GM19452 (cell line): ENCODE measurements at regions not wholly inside any gene's neighbourhood (a gene's known extent, or its start where the extent isn't known, plus 50 kb on each side); places are given as distances from the start of the nearest gene placed in this dataset.

Source experiments
- ATAC-seq: cut with Tn5 transposase; IDR thresholded peaks from one replicate; pipeline ENCODE4 v1.9.1; 2021; ENCODE audit not compliant: unreplicated experiment

DNA sequence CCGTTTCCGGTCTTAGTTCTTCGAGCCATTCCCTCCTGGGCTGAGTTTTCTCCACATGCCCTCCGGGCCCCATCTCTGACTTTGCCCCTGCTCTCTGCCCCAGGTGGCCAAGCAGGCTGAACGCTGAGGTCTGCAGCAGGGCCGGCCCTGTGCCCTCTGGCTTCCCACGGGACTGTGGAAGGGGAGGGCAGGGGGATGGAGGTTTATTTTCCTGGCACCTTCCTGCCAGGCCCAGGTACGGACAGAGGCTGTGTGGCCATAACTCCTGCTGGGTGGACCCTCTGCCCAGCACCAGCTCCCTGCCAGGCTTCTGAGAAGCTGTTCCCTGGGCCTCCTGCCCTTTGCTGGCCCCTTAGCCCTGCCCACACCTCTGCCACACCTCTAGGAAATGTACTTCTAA lies 164.0 kb downstream of the TFCP2L1 start:
- no peak for ATAC-seq

DNA sequence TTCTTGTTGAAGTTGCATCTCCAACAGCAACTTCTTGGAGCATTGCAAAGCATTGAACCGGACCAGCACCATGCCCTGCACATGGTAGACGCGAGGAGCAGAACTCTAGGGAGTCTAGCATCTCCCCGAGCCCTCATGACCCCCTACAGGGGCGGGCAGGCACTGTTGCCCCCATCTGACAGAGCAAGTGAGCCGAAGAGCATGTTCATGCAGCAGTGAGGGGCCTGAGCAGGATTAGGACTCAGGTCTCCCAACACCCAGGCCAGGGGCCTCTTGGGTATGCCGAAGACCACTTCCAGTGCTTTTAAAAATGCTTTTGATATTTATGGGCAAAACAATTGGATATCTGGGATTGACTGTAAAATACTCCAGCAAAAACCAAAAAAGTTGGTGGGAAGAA lies 163.3 kb downstream of the TFCP2L1 start:
- no peak for ATAC-seq

DNA sequence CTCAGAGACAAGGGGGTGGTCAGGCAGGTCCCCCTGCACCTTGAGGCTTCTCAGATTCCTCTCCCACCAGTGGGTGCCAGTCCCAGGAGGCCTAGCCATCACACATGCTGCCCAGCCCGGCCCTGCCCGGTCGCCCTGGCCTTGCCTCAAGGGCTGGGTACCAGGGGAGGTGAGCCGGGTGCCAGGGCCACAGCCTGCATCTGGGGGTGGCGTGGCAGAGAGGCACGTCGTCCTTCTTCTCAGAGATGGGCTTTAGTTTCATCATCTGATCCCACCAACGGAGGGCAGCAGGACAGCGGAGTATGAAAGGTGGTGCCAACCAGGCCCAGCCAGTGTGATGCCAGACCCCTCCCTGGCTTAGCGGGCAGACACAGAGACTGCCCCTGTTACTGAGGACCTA lies 161.7 kb downstream of the TFCP2L1 start:
- no peak for ATAC-seq

DNA sequence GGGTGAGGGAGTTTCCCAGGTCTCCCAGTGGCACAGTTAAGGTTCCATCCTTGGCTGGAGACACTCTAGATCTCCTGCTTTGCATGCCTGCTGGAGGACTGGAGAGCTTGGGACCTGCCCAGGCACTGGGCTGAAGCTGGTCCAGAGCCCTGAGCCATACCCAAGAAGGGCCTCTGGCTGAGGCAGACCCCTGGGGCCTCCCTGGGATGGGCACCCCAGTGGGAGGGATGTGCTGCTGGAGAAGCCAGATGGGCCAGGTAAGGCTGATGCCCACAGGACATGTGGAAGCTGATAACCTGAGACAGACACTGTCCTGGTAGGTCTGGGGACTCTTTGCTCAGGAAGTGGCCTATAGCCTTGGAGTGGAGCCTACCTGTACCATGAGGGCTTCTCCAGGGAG lies 160.7 kb downstream of the TFCP2L1 start:
- no peak for ATAC-seq

DNA sequence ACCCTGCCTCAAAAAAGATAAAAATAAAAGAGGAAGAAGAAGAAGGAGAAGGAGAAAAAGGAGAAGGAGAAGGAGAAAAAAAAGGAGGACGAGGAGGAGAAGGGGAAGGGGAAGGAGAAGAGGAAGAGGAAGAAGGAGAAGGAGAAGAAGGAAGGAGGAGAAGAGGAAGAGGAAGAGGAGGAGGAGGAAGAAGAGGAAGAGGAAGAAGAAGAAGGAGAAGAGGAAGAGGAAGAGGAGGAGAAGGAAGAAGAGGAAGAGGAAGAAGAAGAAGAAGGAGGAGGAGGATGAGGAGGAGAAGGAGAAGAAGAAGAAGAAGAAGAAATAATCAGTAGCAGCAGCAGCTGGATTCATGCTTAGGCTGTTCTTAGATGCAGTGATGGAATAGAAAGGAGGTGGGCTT lies 159.7 kb downstream of the TFCP2L1 start:
- no peak for ATAC-seq

DNA sequence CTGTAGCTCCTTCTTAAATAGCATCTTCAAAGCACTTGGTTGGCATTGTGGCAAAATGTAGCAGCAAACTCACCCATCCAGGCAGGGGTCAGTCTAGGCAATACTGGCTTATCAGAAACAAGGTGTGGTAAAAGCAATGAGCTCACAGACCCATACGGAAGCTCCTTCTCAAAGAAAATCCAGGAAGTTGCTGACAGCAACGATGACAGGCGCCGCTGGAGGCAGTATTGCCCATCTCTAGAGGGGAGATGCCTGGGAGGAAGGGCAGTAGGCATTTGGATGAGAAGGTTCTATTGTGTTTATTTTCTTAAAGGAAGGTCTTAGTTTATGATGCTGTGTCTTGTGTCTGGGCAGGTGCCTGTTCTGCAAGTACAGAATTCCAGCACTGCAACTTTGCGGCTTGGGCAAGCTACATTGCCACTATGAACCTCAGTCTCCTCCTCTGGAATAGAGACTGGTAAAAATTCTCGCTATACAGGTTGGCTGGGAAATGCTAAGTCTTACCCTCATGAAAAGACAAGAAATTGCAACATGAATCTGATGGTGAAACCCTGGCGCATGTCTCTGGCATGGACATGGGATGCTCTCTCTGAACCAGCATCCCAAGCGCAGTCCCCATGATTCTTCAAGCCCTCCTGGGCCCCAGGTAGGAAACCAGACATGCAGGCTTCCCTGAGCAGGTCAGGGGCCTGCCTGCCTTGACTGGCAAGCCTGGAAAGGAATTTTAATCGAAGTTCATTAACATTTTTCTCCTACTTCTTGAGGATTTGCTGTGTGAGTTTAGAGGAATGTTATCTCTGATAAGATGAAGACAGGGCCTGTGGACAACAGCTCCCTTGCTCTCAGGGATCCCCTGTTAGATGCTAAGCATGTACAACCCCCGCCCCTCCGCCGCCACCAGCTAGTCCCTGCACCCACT lies 156.0 kb downstream of the TFCP2L1 start:
- no peak for ATAC-seq

DNA sequence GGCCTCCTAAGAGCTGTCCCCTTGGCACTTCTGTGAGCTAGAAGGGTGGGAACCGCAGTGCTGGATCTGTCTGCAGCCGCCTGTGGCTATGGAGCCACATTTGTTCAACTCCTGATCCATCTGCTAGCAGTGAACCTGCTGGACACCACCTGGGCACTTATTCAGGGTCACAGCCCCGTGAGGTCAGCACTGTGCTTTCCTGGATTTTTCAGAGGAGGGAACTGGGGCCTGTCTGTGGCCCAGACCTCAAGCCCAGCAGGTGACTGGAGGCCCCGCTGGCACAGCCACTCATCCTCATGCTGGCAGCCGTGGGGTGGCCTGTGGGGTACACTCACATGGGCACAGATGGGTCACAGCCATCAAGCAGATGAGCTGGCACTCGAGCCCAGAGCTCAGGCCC lies 155.3 kb downstream of the TFCP2L1 start:
- ATAC-seq, result no peak

DNA sequence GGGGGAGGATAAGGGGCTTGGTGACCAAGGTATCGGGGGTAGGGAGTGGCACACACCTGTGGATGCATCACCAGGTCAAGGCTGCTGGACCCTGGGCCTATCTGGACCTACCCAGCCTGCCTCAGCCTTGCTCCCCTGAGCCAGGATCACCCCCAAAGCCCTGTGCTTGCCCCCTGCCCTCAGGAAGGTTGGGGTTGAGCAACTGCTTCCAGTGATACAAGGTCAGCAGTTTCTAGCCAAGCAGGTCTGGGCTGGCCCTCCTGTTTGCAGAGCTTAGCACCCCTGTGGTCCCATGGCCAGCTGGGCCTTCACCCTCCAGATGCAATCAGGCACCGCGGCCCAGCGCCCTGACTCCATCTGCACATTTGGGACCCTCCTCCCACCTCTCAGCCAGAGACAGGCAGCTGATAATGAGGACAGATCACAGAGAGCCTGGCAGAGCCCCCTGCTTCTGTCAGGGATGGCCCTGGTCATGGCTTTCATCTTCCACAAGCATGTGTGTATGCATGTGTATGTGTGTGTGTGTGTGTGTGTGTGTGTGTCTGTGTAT lies 154.6 kb downstream of the TFCP2L1 start:
- ATAC-seq, result no peak

DNA sequence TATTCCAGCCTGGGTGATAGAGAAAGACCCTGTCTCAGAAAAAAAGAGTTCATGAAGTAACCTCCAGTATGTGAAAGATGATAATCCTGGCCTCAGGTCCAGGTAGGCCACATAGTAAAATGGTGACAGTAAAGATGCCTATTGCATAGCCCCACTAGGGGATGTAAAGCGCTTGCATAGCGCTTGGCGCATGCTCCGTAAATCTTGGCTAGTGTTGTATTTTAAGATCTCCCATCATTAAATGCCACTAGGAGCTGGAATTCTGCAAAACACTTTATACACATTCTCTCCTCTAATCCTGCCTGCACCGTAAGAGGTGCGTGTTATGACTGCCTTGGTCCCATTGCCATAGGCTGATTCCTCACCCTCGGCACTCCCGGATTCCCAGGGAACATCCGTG lies 153.6 kb downstream of the TFCP2L1 start:
- ATAC-seq, result no peak

DNA sequence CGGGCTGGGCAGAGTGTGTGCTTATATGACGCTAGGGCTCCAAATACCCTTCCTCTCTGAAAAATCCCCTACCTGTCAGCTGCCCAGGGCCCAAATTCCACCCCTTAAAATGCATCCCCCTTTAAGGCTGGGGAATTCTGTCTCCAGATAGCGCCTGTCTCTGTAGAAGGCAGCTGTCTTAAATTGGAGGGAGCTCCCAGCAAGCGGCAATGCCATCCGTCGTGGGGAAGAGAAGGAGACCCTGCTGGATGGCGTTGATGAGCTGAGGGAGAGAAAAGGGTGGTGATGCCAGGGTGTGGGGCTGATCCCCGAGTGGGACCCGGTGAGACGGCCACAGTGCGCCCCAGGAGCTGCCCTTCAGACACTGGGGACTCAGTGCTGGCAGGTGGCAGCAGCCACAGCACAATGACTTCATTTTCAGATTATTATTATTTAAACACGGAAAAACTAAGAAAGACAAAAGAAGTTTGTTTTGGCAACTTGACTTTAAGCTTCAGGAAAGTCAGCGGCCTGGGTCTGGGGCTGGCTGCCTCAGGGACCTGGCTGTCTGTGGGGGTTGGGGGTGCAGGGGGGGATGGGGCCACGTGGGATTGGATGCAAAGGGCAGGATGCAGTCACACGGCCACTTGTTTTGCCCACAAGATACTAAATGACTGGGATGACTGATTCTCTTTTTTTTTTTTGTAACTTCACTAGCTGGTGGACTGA lies 152.8 kb downstream of the TFCP2L1 start:
- no peak for ATAC-seq

DNA sequence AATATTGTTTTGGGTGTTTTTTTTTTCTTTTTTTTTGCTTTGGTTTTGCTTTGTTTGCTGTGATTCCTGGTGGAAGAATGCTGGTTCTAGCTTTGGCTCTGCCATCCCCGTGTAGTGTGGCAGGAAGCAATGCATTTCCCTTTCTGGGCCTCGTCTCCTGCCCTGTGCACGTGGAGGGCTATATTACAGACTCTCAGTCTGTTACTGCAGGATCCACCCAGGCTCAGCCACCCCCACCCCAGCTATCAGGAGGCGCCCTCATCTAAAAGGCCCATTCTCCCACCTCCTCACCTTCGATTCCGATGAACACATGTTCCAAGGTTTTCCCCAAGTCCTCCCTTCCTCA lies 152.3 kb downstream of the TFCP2L1 start:
- no peak for ATAC-seq

DNA sequence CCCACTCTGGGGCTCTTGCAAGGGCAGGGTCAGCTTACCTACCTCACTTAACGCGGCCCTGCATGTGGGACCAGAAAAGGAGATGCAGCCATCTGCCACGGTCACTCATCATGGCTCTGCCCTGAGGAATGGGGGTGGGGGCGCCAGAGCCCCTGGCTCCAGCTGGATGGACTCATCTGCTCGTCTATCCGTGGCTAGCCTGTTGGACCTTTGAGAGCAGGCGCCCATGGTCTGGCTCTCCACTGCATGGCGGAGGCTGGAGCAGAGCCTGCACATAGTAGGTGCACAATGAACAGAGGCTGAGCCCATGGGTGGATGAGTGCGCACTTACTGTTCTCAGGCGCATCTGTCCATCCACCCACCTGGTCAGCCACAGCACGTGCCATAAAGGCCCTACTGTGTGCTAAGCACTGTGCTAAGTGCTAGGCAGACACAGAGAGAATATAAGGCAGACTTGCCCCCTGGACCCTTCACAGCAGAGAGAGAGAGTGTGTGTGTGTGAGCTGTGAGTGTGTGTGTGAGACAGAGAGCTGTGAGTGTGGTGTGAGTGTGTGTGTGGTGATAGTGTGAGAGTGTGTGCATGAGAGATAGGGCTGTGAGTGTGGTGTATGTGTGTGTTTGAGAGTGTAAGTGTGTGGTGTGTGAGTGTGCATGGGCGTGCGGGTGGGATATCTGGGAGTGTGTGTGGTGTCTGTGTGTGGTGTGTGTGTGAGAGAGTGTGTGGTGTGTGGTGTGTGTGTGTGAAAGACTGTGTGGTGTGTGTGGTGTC lies 151.3 kb downstream of the TFCP2L1 start:
- ATAC-seq, result no peak

DNA sequence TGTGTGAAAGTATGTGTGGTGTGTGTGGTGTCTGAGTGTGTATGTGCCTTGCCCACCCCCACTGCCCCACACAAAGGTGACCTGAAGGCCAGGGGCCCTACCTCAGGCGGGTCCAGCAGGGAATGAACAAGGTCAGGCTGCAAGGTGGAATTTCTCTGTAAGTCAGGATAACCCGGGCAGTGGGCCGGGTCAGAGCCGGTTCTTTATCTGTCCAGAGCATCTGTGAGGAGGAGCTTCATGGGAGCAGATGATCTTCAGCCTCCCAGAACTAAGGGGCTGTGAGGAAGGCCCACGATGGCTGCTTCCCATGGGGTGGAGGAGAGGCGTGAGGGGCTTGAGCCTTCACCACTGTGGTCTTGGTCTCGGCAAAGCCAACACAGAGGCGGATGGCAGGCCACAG lies 150.3 kb downstream of the TFCP2L1 start:
- ATAC-seq, result no peak

DNA sequence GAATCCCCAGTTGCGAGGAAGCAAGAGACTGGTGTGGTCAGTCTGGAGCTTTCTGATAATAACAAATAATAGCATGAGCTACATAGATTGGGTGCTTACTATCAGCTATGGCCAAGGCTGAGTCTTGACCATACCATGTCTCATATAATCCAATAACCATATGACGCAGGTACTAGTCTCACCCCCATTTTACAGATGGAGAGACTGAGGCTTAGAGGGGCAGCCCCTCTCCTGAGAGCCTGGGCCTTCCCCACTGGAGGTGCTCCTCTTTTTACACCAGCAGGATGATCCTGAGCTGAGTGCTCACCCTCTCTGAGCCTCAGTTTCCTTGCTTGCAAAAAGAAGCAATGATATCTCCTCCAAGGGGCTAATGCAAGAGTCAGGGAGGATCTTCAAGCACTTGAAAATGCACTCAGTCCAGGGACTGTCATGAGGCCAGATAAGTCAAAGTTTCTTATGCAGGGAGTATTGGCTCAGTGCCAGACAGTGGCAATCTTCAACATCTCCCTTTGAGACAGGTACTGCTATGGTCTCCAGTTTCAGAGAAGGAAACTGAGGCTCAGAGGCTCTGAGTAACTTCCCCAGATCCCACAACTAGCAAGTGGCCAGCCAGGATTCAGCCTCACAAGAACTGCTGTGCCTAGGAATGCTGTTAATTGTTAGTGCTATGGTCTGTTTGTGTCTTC lies 149.7 kb downstream of the TFCP2L1 start:
- no peak for ATAC-seq

DNA sequence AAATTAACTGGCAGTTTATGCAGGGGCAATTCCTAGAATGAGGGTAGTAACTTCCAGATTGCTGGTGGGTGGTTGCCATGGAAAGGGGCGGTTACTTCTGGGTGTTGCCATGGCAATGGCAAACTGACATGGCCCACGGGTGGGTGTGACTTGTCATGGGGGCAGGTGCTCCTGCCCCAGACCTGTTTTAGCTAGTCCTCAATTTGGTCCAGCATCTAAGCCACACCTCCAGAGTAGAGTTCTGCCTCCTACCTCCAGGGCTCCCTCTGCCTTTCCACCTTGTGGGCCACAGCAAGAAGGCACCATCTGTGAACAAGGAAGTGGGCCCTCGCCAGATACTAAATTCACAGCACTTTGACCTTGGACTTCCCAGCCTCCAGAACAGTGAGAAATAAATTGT lies 148.7 kb downstream of the TFCP2L1 start:
- ATAC-seq, result no peak

DNA sequence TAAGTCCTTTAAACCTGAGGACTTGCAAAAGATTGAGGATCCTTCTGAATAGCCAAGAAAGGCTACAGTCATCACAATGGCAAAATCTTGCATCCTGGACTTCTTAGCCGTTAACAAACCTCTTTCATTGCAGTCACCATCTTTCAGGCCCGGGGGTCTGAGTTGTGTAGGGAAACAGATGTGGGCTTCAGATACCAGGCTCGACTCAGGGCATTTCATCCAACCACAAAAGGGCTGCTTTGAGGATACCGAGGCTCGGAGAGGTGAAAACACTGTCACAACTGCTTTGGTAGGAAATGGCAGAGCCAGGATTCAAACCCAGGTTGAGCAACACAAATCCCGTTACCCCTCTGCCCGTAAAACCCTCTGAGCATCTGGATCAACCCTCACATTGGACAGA lies 147.4 kb downstream of the TFCP2L1 start:
- ATAC-seq, result no peak

DNA sequence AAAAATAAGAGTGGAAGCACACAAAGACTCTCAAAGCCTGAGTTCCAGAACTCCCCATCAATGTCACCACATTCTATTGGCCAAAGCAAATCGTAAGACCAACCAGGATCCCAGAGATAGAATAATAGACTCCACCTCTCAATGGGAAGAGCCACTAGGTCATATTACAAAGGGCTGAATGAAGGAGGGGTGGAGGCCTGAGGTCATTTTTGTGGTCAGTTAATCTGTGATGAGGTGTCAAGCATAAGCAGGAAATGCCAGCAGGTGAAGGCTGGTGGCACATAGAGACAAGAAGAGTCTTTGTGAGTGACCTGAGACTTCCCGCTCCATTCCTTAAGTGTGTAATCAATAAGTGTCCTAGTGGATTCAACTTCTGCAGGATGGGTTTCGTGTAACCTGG lies 144.3 kb downstream of the TFCP2L1 start:
- no peak for ATAC-seq

DNA sequence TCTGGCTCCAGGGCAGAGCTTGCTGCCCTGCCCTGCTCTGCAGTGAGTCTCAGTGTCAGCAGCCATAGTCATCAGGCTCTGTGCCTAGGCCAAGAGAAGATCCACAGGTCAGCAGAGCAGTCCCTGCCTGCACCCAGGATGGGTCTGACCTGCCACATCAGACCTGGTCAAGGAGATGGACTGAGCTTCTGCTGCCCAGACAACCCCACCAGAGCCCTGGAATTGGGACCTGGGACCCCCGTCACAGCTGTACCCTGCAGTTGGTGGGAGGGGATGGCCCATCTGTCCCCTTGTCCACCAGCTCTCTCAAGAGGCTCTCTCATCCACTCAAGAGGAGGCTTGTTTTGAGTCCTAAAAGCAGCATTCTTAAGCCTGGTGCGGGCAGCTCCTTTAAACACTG lies 142.6 kb downstream of the TFCP2L1 start:
- ATAC-seq, result no peak

DNA sequence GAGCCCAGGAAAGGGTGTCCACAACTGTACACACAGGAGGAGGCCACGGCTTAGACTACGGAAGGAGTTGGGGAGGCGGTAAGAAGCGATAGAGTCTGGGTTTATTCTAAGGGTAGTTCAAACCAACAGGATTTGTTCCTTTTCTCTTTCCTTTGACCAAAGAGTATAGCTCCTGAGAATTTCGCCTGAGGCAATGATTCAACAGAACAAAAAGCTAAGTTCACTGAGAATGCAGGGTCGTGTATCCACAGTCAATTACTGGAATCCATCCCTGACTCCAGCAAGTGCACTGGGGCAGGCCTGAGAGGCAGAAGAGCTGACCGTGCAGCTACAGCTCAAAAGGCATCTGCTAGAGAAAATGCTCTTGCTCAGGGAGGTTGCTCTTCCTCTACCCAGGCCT lies 140.9 kb downstream of the TFCP2L1 start:
- no peak for ATAC-seq

DNA sequence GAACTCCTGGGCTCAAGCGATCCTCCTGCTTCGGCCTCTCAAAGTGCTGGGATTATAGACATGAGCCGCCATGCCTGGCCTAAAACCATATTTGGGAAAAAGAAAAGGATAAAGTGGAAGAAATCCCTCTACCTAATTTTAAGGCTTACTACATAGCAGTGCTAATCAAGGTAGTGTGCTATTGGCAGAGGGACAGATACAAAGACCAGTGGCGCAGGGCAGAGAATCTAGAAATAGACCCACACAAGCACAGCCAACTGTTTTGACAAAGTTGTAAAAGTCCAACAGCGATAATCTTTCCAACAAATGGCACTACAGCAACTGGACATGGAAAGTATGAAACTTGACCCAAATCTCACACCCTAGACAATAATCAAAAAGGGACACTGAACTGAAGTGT lies 138.4 kb downstream of the TFCP2L1 start:
- no peak for ATAC-seq

DNA sequence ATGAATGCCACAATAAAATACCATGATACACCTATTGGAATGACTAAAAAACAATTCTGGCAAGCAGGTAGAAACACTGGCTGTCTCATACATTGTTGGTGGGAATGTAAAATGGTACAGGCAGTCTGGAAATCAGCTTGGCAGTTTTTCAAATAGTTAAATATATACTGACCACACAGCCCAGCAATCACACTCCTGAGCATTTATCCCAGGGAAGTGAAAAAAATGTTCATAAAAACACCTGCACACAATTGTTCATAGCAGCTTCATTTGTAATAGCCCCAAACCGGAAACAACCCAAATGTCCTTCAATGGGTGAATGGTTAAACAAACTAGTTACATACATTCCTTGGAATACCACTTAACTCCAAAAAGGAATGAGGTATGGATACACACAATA lies 137.2 kb downstream of the TFCP2L1 start:
- no peak for ATAC-seq
